ENCODE measurements at regions not wholly inside any gene's neighbourhood (a gene's known extent, or its start where the extent isn't known, plus 50 kb on each side); places are given as distances from the start of the nearest gene placed in this dataset.

GRCh38 chr7:116393654-116394053 is 105.9 kb upstream of the CAV2 start:
- no peak for TF ChIP-seq POLR2A (IDR thresholded peaks at IDR 0.05)
- no peak for TF ChIP-seq CTCF (IDR thresholded peaks at IDR 0.05)
